Fibroblast of skin of left biceps (primary cell): ENCODE measurements at regions not wholly inside any gene's neighbourhood (a gene's known extent, or its start where the extent isn't known, plus 50 kb on each side); places are given as distances from the start of the nearest gene placed in this dataset.

Experiments
- DNase-seq, 2 experiments: peaks; one replicate each; pipeline ENCODE4 v3.0.0-alpha.2; 2013; ENCODE audit warnings: low read depth in 2 of 2

- no peak for DNase-seq
These were observed 370.4 kb upstream of the TMPO start for GRCh38 chr12:98144953-98145352.

DNA sequence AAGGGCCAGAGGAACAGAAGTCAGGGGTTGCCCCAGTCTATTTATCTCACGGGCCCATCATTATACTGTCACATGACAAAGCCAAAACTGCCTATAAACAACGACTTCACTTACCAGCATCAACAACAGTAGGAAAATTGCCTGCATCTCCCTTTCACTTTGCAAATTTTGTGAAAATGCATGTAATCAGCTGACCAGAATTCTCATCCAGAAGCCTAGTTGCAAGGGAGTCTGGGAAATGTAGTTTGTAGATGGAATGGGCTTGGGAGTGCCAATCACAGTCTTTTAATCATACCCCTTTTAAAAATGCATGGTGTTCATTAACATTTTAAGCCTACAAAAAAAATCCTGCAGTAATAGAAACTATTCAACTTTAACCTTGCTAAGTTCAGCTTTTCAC, 369.3 kb upstream of the TMPO start:
- no peak for DNase-seq

GRCh38 chr12:98146487-98146886, 368.9 kb upstream of the TMPO start:
- DNase-seq = no peak

DNA sequence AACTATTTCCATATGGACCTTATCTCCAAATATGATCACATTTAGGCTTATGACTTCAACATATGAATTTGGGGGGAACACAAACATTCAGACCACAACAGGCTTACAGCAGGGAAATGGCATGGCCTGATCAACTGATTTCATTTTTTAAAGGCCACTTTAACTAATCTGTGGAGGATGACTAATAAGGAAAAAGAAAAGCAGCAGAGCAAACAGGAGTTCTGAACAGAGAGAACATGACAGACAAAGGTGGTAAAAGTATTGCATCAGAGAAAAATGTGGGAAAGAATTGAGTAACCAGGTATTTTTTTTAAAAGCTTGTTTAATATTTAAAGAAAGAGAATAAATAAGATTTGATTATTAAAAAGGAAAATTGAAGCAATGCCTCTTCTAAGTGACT, 366.1 kb upstream of the TMPO start:
- no peak for DNase-seq

DNA sequence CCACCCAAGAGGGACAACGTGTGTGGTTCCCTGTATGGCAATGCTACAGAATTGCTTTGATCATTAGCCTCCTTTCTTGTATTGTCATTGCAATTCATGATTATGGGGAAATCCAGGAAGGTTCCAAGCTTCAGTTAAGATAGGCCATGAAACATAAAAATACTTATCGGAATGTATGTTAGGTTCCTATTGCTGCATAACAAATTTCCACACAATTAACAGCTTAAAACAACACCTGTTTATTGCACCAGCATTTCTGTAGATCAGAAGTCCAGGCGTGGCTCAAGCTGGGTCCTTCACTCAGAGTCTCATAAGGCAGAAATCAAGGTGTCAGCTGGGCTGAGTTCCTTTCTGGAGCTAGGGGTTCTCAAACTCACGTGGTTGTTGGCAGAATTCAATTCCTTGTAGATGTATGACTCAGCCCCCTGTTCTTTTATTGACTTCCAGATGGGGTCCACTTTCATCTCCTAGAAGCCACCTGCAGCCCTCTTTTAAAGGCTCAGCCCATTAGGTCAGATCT, 365.6 kb upstream of the TMPO start:
- no peak for DNase-seq

DNA sequence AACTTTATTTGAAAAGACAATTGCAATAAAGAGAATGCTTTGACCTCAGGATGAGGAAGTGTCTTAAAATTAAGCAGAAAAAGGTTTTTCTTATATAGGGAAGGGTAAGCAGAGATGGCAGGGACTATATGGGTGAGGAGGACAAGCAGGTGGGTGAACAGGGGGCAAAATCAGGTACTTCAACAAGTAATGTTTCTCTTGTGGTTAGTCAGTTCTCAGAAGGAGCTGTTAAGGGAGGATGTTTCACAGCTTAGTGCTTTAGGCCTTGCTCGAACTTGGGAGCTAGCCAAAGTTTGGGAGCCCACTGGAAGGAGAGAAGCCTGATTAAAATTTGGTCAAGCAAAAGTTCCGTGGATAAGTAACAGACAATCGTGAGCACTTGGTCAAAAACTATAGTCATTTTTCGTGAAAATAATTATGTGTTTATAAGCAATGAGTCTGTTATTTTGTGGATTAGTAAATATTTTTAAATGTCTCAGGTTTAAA, 364.2 kb upstream of the TMPO start:
- no peak for DNase-seq

GRCh38 chr12:98151984-98152383, 363.4 kb upstream of the TMPO start:
- no peak for DNase-seq

GRCh38 chr12:98154850-98155249, 360.5 kb upstream of the TMPO start:
- no peak for DNase-seq

GRCh38 chr12:98156697-98157096, 358.7 kb upstream of the TMPO start:
- no peak for DNase-seq

- DNase-seq = no peak
These were observed 352.3 kb upstream of the TMPO start for GRCh38 chr12:98162906-98163678.

DNA sequence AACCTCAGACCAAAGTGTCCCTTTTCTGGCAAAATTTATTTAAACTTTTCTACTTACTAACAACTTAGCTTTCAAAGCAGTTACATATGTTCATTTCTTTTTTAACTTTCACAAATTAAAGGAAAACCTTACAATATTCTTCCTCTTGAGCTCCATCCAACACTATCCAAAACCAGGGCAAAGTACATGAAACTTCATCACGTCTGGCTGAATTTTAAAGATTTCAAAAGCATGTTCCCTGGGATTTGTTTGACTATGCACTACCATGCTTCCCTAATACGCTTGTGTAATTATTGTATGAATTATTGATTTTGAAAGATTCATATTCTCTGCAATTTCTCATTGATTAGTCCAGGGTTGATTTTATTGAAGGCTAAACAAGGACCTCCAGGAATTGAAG, 343.1 kb upstream of the TMPO start:
- no peak for DNase-seq

DNA sequence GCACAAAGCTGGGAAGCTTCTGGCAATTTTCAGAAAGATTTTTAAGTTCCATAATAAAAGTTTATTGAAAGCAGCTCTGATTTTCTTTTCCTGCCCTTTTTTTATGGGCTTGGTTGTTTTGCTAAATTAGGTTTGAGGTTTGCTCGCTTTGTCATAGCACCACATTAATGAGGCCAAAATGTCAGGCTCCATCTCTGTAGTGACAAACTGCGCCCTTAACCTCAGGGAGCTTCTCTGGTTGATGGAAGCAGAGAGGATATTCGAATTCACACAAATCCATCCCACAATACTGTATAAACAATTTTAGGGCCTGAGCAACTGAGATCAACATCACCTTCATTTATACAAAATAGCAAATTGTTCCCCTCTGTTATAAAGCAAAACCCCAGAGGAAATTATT, 342.6 kb upstream of the TMPO start:
- DNase-seq = no peak

- no peak for DNase-seq
These were observed 341.5 kb upstream of the TMPO start for GRCh38 chr12:98173773-98174427.

DNA sequence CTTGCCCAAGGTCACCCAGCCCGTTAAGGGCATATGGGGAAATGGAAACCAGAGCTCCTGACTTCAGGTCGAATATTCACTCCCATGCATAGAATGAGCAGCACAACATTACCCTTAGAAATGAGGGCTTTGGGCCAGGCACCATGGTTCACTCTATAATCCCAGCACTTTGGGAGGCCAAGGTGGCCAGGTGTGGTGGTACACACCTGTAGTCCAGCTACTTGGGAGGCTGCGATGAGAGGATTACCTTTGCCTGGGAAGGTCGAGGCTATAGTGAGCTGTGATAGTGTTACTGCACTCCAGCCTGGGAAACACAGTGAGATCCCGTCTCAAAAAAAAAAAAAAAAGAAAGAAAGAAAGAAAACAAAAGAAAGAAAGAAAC, 341.0 kb upstream of the TMPO start:
- DNase-seq = no peak

DNA sequence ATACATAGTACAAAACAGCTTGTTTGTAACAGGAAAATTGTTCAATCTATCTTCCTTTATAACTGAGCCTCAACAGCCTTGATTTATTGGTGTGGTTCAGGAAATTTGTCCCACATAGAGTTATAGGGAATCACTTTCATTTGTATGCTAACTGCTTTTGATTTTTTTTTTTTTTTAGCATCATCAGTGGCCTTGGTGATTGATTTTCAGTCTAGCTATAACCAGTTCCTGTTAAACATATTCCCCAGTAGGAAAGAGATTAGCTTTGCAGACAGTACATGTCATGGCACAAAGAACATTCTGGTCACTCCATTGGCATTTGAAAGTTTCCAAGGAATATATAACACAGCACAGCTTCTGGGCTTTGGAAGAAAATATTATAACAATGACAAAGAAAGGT, 337.3 kb upstream of the TMPO start:
- DNase-seq = no peak

DNA sequence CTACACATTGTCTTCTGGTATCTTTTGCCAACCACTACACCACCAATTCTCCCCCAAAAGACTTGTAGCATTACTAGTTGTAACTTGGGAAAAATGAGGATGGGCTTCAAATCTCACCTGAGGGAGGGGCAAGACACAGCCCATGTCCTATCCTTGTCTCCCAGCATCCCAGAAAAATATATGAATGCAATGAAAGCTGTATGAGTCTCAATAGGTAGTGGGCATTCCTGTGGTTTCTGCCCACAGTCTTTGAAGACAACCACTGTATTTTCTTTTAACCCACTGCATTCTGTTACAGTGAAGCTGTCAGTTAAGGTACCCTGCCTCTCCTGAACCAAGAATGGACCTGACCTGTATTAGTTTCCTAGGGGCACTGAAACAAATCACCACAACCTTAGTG, 336.2 kb upstream of the TMPO start:
- no peak for DNase-seq

GRCh38 chr12:98180603-98181002, 334.8 kb upstream of the TMPO start:
- no peak for DNase-seq

GRCh38 chr12:98182821-98183220, 332.6 kb upstream of the TMPO start:
- no peak for DNase-seq

GRCh38 chr12:98185606-98186005, 329.8 kb upstream of the TMPO start:
- DNase-seq = no peak

DNA sequence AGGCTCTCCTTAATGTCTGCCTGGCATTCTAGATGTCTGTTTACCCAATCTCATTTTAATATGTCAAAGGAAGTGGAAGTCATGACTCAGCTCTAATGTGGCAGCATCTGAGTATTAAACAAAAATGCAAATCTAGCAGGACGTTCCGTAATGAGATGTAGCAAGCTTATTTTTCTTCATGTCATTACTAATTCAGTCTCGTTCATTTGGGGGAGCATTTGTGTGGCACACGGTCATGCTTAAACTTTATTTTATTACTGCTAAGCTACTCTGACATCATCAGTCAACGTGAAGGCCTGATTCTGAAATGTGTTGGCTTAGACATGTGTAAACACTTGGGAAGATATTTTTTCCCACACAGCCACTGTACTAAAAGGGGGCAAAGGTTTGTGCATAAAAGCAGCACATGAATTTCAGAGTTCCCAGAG, 326.7 kb upstream of the TMPO start:
- no peak for DNase-seq

GRCh38 chr12:98194591-98194990, 320.8 kb upstream of the TMPO start:
- DNase-seq = no peak

DNA sequence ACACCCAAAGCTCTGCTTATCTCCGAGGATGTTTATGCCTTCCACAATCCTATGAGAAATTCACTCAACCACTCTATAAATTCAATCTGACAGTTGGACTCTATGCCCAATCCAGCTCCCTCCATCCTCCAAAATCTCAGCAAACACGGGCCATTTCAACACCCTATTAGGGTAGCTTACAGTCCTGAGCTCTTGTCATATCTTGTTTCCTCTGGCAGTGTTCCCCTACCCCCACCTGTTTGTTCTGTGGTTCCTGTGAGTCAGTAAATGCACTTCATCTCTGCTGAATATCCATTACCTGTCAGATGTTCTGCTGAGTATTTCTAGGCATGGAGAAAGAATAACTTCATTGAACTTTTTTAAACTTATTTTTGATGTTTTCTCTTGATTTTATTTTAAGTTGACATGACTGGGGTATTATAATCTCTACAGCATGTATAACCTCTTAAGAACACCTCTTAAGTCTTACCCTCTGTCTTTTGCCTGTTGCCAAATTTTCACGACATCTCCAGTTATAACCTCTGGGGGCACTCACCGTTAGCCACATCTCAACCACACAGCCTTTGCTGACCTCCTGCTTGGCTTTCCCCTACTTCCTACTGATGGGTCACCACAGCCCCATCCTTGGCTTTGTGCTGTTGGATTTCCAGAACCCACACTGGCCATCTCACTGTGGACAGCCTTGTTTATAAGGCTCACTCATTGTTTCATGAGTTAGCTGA, 317.0 kb upstream of the TMPO start:
- no peak for DNase-seq

GRCh38 chr12:98208816-98209215, 306.6 kb upstream of the TMPO start:
- no peak for DNase-seq
